PC-3 (cell line): ENCODE measurements at regions not wholly inside any gene's neighbourhood (a gene's known extent, or its start where the extent isn't known, plus 50 kb on each side); places are given as distances from the start of the nearest gene placed in this dataset.

Experiments
- ATAC-seq: fragments of 200-7000 bp; cut with Tn5 transposase; 2 replicates; pipeline ENCODE4 v1.9.1; 2020; ENCODE audit warnings: mild to moderate bottlenecking, moderate library complexity
- BruUV-seq: library from RNA; stranded (reverse); fragments of 400-500 nt; replicated peaks from 2 replicates; lab custom pipeline; 2021; lab: Mats Ljungman, UMichigan
- CTCF ChIA-PET: fragments of 300-600 bp; sonication (Branson Sonifier 250); formaldehyde crosslinking; loops from one replicate; lab custom pipeline; 2022; ENCODE audit warnings: antibody characterized with exemption; lab: Charles Lee
- POLR2A ChIA-PET: fragments of 300-600 bp; sonication (Branson Sonifier 250); formaldehyde crosslinking; loops from one replicate; lab custom pipeline; 2022; ENCODE audit warnings: antibody characterized with exemption; ENCODE audit not compliant: unreplicated experiment; lab: Charles Lee
- DNase-seq: peaks from one replicate; pipeline ENCODE4 v3.0.0-alpha.2; 2015
- H2AFZ ChIP-seq: fragments of 300-600 bp; sonication (generic); 2 replicates; pipeline ENCODE4 v1.6.0; 2016; ENCODE audit warnings: antibody characterized with exemption, low read length
- H3F3A ChIP-seq: fragments of 300-600 bp; sonication (generic); one replicate; pipeline ENCODE4 v1.6.0; 2017; ENCODE audit warnings: antibody characterized with exemption, low read length, control low read depth, mild to moderate bottlenecking; ENCODE audit not compliant: unreplicated experiment
- H3K27ac ChIP-seq: fragments of 300-600 bp; sonication (generic); 2 replicates; pipeline ENCODE4 v1.5.1; 2016; ENCODE audit warnings: mild to moderate bottlenecking, low read length
- H3K27me3 ChIP-seq: fragments of 300-600 bp; sonication (generic); 2 replicates; pipeline ENCODE4 v1.6.1; 2016; ENCODE audit warnings: low read length, mixed read lengths
- H3K36me3 ChIP-seq: fragments of 300-600 bp; sonication (generic); 2 replicates; pipeline ENCODE4 v1.6.1; 2016; ENCODE audit warnings: low read depth, mixed run types, low read length, mixed read lengths
- H3K4me1 ChIP-seq: fragments of 300-600 bp; sonication (generic); 2 replicates; pipeline ENCODE4 v1.5.1; 2016; ENCODE audit warnings: low read length; ENCODE audit not compliant: insufficient read depth
- H3K4me2 ChIP-seq: fragments of 300-600 bp; sonication (generic); 2 replicates; pipeline ENCODE4 v1.6.0; 2016; ENCODE audit warnings: low read length
- H3K4me3 ChIP-seq: fragments of 300-600 bp; sonication (generic); 2 replicates; pipeline ENCODE4 v1.5.1; 2016; ENCODE audit warnings: mild to moderate bottlenecking, low read length, mixed read lengths
- H3K79me2 ChIP-seq: fragments of 300-600 bp; sonication (generic); 2 replicates; pipeline ENCODE4 v1.6.1; 2017; ENCODE audit warnings: low read length, mixed read lengths
- H3K9ac ChIP-seq: fragments of 300-600 bp; sonication (generic); 2 replicates; pipeline ENCODE4 v1.6.0; 2016; ENCODE audit warnings: mild to moderate bottlenecking, low read length
- H3K9me2 ChIP-seq: fragments of 300-600 bp; sonication (generic); replicated peaks from 2 replicates; pipeline ENCODE4 v1.6.1; 2016; ENCODE audit warnings: mixed run types, low read length, mixed read lengths
- H3K9me3 ChIP-seq: fragments of 300-600 bp; sonication (generic); 2 replicates; pipeline ENCODE4 v1.6.1; 2016; ENCODE audit warnings: low read length, mixed read lengths
- H4K20me1 ChIP-seq: fragments of 300-600 bp; sonication (generic); 2 replicates; pipeline ENCODE4 v1.6.1; 2016; ENCODE audit warnings: low read length, mixed read lengths
- EZH2 ChIP-seq: fragments of 300-600 bp; sonication (generic); IDR thresholded peaks from one replicate; pipeline ENCODE4 v1.6.1; 2017; ENCODE audit warnings: antibody characterized with exemption, mild to moderate bottlenecking, low read length; ENCODE audit not compliant: unreplicated experiment
- EZH2phosphoT487 ChIP-seq: fragments of 300-600 bp; sonication (generic); IDR thresholded peaks from 2 replicates; pipeline ENCODE4 v1.6.1; 2018; ENCODE audit warnings: mild to moderate bottlenecking, antibody characterized with exemption, low read length, borderline replicate concordance
- intact Hi-C: fragments of 100-400 bp; cut with micrococcal nuclease; formaldehyde crosslinking; loops from 2 replicates; pipeline ENCODE4 v1.9.0; 2023
- TF ChIP-seq, protein P1 (sequence below): fragments of 300-600 bp; sonication (generic); conservative IDR thresholded peaks from 2 replicates; pipeline ENCODE4 v1.5.1; 2017; ENCODE audit warnings: antibody characterized with exemption, low read depth, mild to moderate bottlenecking, low read length

DNA sequence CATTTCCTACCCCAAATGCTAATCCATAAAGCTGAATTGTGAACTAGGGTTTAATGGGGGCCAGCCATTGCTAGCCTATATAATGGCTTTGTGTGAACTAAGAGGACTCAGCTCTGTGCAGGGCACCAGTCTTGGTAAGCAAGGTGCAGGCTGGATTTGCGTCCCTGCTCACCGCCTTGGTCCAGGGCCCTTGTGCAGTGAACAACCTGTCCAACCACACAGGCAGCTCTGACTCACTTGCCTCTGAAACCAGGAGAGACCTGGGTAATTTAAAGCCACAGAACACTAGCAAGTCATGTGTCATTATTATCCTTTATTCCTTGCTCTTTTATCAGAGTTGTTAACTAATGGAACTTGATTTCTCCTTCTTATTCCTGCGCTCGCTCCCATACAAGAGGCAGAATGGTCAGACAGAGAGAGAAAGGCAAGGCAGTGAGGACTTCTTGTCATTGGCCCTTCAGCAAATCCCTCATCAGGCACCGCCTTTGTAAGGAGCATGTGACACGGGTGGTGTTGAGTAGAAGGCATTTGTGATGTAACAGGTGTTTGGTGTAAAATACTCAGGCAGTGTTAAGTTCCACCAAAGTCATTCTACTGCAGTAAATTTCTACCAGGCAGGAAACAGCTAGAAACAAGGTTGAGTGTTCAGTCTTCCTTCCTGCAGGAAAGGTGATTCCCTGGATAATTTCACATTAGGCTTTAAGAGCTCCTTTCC, 67.3 kb upstream of the OLIG2 start:
- BruUV-seq, result no TSS peak
- ChIA-PET CTCF (no interaction called here), POLR2A (interaction anchor here (0.7 kb wide), 2 partner anchors 24 to 30 kb away, joined by 7 to 8 read pairs; no protein-coding TSS in a partner anchor)
- Histone ChIP-seq H3F3A (no peaks in the 10 kb centered on the region), H3K9ac (no peak overlapping the region), H3K9me2 (no peaks in the 10 kb centered on the region), H2AFZ (peak overlapping the region; percentile 49), H3K9me3 (no peaks in the 10 kb centered on the region), H3K27ac (no peak overlapping the region), H3K4me2 (0 out of 2 replicates have a peak overlapping the region, but pooled peaks have one; percentile 30), H3K27me3 (peaks cover 92% of the 10 kb centered on the region), H3K79me2 (no peaks in the 10 kb centered on the region), H3K4me3 (no peak overlapping the region), H3K36me3 (no peaks in the 10 kb centered on the region), H4K20me1 (no peaks in the 10 kb centered on the region), H3K4me1 (peaks cover 8% of the 10 kb centered on the region; the same call in 1 of the 2 replicates)
- intact Hi-C loops, result no loop called here
- DNase-seq (peak; percentile 55), ATAC-seq (peak; percentile 40; the same call in 1 of the 2 replicates)
- TF ChIP-seq, protein P1, sequence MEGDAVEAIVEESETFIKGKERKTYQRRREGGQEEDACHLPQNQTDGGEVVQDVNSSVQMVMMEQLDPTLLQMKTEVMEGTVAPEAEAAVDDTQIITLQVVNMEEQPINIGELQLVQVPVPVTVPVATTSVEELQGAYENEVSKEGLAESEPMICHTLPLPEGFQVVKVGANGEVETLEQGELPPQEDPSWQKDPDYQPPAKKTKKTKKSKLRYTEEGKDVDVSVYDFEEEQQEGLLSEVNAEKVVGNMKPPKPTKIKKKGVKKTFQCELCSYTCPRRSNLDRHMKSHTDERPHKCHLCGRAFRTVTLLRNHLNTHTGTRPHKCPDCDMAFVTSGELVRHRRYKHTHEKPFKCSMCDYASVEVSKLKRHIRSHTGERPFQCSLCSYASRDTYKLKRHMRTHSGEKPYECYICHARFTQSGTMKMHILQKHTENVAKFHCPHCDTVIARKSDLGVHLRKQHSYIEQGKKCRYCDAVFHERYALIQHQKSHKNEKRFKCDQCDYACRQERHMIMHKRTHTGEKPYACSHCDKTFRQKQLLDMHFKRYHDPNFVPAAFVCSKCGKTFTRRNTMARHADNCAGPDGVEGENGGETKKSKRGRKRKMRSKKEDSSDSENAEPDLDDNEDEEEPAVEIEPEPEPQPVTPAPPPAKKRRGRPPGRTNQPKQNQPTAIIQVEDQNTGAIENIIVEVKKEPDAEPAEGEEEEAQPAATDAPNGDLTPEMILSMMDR, result no peak
- TF ChIP-seq EZH2, result no peak
- no peak for TF ChIP-seq EZH2phosphoT487

DNA sequence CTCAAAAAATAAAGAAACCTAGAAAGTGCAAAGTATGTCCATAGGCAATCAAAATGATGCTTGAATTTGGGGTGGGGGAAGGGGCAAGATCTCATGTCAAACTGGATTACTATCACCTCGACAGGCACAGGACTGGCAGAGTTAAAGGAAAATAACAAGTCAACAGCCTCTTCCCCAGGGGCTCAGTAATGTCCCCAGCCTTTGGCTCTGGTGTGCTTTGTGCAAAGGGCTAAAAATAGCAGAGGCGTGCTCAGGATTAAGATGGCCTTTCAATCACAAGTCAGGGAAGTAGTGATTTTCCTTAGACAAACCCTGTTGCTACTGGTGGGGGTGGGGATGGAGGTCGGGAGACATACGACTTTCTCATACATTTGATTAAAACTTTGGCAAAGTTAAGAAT, 63.5 kb upstream of the OLIG2 start:
- no peaks in the 10 kb centered on the region for H3K9me3 ChIP-seq

More for the DNA sequence above, 63.5 kb upstream of the OLIG2 start:
- Histone ChIP-seq H3F3A (no peaks in the 10 kb centered on the region), H3K4me2 (no peak overlapping the region), H4K20me1 (no peaks in the 10 kb centered on the region), H3K4me1 (peaks cover 8% of the 10 kb centered on the region; the same call in 1 of the 2 replicates), H3K4me3 (no peak overlapping the region), H3K27ac (no peak overlapping the region), H3K9ac (no peak overlapping the region), H3K79me2 (no peaks in the 10 kb centered on the region), H3K36me3 (no peaks in the 10 kb centered on the region), H3K9me2 (no peaks in the 10 kb centered on the region), H2AFZ (no peak overlapping the region), H3K27me3 (peaks cover 91% of the 10 kb centered on the region)
- TF ChIP-seq, protein P1, result no peak
- no peak for TF ChIP-seq EZH2phosphoT487
- no peak for TF ChIP-seq EZH2
- CTCF ChIA-PET, result no interaction called here
- POLR2A ChIA-PET, result no interaction called here
- DNase-seq, result no peak
- no TSS peak for BruUV-seq
- intact Hi-C loops, result no loop called here
- ATAC-seq, result no peak
